GM23338 (cell line): ENCODE measurements at regions not wholly inside any gene's neighbourhood (a gene's known extent, or its start where the extent isn't known, plus 50 kb on each side); places are given as distances from the start of the nearest gene placed in this dataset.

Experiments
- ATAC-seq: fragments of 200-7000 bp; cut with Tn5 transposase; 3 replicates; pipeline ENCODE4 v1.9.1; 2020
- DNase-seq: peaks from one replicate; pipeline ENCODE4 v3.0.0-alpha.2; 2015; ENCODE audit warnings: low spot score
- H2AFZ ChIP-seq: fragments of 200-600 bp; sonication (generic); 2 replicates; pipeline ENCODE4 v1.8.0; 2016; ENCODE audit warnings: antibody characterized with exemption, mild to moderate bottlenecking, moderate library complexity
- H3F3A ChIP-seq: fragments of 200-600 bp; sonication (generic); replicated peaks from 2 replicates; pipeline ENCODE4 v1.8.0; 2017; ENCODE audit warnings: antibody characterized with exemption, mixed run types, low read depth
- H3K27ac ChIP-seq: fragments of 200-600 bp; sonication (generic); 2 replicates; pipeline ENCODE4 v1.6.1; 2016; ENCODE audit warnings: low read depth
- H3K27me3 ChIP-seq: fragments of 200-600 bp; sonication (generic); 2 replicates; pipeline ENCODE4 v1.8.0; 2016; ENCODE audit warnings: mild to moderate bottlenecking, mixed run types, moderate library complexity; ENCODE audit not compliant: insufficient read depth
- H3K36me3 ChIP-seq: fragments of 200-600 bp; sonication (generic); 2 replicates; pipeline ENCODE4 v1.8.0; 2016; ENCODE audit warnings: mild to moderate bottlenecking; ENCODE audit not compliant: insufficient read depth
- H3K4me1 ChIP-seq: fragments of 200-600 bp; sonication (generic); 2 replicates; pipeline ENCODE4 v1.8.0; 2016; ENCODE audit warnings: mild to moderate bottlenecking, moderate library complexity; ENCODE audit not compliant: insufficient read depth
- H3K4me2 ChIP-seq: fragments of 200-600 bp; sonication (generic); 2 replicates; pipeline ENCODE4 v1.7.1; 2017; ENCODE audit warnings: mixed run types
- H3K4me3 ChIP-seq: fragments of 200-600 bp; sonication (generic); 2 replicates; pipeline ENCODE4 v1.6.1; 2016; ENCODE audit warnings: mixed run types
- H3K79me2 ChIP-seq: fragments of 200-600 bp; sonication (generic); replicated peaks from 2 replicates; pipeline ENCODE4 v1.8.0; 2017; ENCODE audit warnings: mild to moderate bottlenecking; ENCODE audit not compliant: insufficient read depth
- H3K9me2 ChIP-seq: fragments of 200-600 bp; sonication (generic); 2 replicates; pipeline ENCODE4 v1.8.0; 2017; ENCODE audit not compliant: insufficient read depth
- H4K20me1 ChIP-seq: fragments of 200-600 bp; sonication (generic); replicated peaks from 2 replicates; pipeline ENCODE4 v1.8.0; 2017; ENCODE audit warnings: mild to moderate bottlenecking; ENCODE audit not compliant: insufficient read depth
- H3K27ac Mint-ChIP-seq: 2 replicates; pipeline ENCODE4 v1.8.0; 2020; ENCODE audit warnings: inconsistent platforms, mild to moderate bottlenecking, moderate library complexity, mixed read lengths
- H3K27me3 Mint-ChIP-seq: 3 replicates; pipeline ENCODE4 v1.8.0; 2022; ENCODE audit warnings: low read depth, mild to moderate bottlenecking, moderate library complexity, mixed read lengths, inconsistent platforms; ENCODE audit not compliant: insufficient read depth, poor library complexity
- H3K36me3 Mint-ChIP-seq: 3 replicates; pipeline ENCODE4 v1.8.0; 2021; ENCODE audit warnings: low read depth, mild to moderate bottlenecking, inconsistent platforms, moderate library complexity, mixed read lengths
- H3K4me1 Mint-ChIP-seq: 3 replicates; pipeline ENCODE4 v1.8.0; 2020; ENCODE audit warnings: mild to moderate bottlenecking, inconsistent platforms, mixed read lengths
- H3K4me3 Mint-ChIP-seq: 3 replicates; pipeline ENCODE4 v1.8.0; 2021; ENCODE audit warnings: moderate library complexity, mild to moderate bottlenecking, inconsistent platforms, mixed read lengths
- H3K9me3 Mint-ChIP-seq: 3 replicates; pipeline ENCODE4 v1.8.0; 2020; ENCODE audit warnings: moderate library complexity, mild to moderate bottlenecking, inconsistent platforms, mixed read lengths
- CREB1 ChIP-seq: fragments of 250-450 bp; sonication (Bioruptor Pico); IDR thresholded peaks from 2 replicates; pipeline ENCODE4 v1.5.0; 2020; ENCODE audit warnings: low read depth, mild to moderate bottlenecking, moderate library complexity
- EZH2 ChIP-seq: fragments of 200-600 bp; sonication (generic); IDR thresholded peaks from one replicate; pipeline ENCODE4 v1.8.0; 2017; ENCODE audit warnings: antibody characterized with exemption, mild to moderate bottlenecking, low read depth; ENCODE audit not compliant: unreplicated experiment
- JUNB ChIP-seq: IDR thresholded peaks from one replicate; pipeline ENCODE4 v1.6.1; 2016; ENCODE audit warnings: antibody characterized with exemption; ENCODE audit not compliant: unreplicated experiment
- NANOG ChIP-seq: IDR thresholded peaks from 2 replicates; pipeline ENCODE4 v1.6.1; 2016; ENCODE audit warnings: antibody characterized with exemption, borderline replicate concordance
- POLR2AphosphoS5 ChIP-seq: IDR thresholded peaks from 2 replicates; pipeline ENCODE4 v1.6.1; 2016; ENCODE audit warnings: antibody characterized with exemption, low read depth
- STAT1 ChIP-seq: IDR thresholded peaks from one replicate; pipeline ENCODE4 v1.6.1; 2016; ENCODE audit warnings: antibody characterized with exemption; ENCODE audit not compliant: unreplicated experiment
- TF ChIP-seq, protein P1 (sequence below), 2 experiments: fragments of 200-600 bp in 1 of 2; sonication (generic) in 1 of 2; conservative IDR thresholded peaks; 2 replicates each; pipeline versions ENCODE4 v1.5.1 to v1.6.1; 2016 to 2017; ENCODE audit warnings: antibody characterized with exemption in 2 of 2, low read depth in 2 of 2, mild to moderate bottlenecking in 2 of 2, moderate library complexity in 1 of 2
- TF ChIP-seq, protein P2 (sequence below): IDR thresholded peaks from 2 replicates; pipeline ENCODE4 v1.6.1; 2016; ENCODE audit warnings: antibody characterized with exemption
- TF ChIP-seq, protein P3 (sequence below): fragments of 250-450 bp; sonication (Bioruptor Pico); IDR thresholded peaks from 2 replicates; pipeline ENCODE4 v1.5.0; 2020; ENCODE audit warnings: mild to moderate bottlenecking, moderate library complexity

DNA sequence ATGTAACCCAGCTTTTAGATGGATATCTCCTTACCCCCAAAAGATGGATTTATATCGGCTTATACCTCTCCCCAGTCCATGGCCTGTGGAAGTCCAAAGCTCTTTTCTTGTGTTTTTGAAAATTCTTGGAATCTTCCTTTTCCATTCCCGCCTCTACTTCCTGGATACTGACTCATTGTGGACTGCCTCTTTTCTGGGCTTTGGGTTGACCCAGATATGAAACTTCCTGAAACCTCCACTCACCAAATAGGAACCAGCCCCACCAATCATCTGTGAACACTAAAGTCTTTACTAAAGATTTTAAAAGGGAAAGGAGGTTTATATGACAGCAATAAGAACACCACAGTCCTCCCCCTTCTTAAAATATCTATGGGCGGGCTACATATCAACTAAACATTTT is 163.4 kb upstream of the SYN3 start:
- no peak overlapping the region for H3K4me3 Mint-ChIP-seq
- Histone ChIP-seq H3F3A (no peaks in the 10 kb centered on the region), H3K4me3 (no peak overlapping the region), H3K4me2 (no peak overlapping the region), H3K79me2 (no peaks in the 10 kb centered on the region), H3K27me3 (peaks cover 6% of the 10 kb centered on the region; the same call in 1 of the 2 replicates), H2AFZ (no peak overlapping the region), H3K36me3 (no peaks in the 10 kb centered on the region), H3K4me1 (peaks cover 12% of the 10 kb centered on the region; the same call in 1 of the 2 replicates), H3K9me2 (peaks cover 6% of the 10 kb centered on the region; the same call in 1 of the 2 replicates), H4K20me1 (no peaks in the 10 kb centered on the region; the same call in 1 of the 2 replicates), H3K27ac (no peak overlapping the region)
- H3K27ac Mint-ChIP-seq = no peak overlapping the region
- peaks cover 5% of the 10 kb centered on the region; the same call in 2 of the 3 replicates for H3K9me3 Mint-ChIP-seq
- no peak for DNase-seq
- peaks cover 3% of the 10 kb centered on the region; the same call in 1 of the 3 replicates for H3K36me3 Mint-ChIP-seq
- ATAC-seq = no peak
- H3K27me3 Mint-ChIP-seq = peaks cover 7% of the 10 kb centered on the region
- TF ChIP-seq JUNB (no peak), EZH2 (no peak)
- peaks cover 7% of the 10 kb centered on the region; the same call in 2 of the 3 replicates for H3K4me1 Mint-ChIP-seq

DNA sequence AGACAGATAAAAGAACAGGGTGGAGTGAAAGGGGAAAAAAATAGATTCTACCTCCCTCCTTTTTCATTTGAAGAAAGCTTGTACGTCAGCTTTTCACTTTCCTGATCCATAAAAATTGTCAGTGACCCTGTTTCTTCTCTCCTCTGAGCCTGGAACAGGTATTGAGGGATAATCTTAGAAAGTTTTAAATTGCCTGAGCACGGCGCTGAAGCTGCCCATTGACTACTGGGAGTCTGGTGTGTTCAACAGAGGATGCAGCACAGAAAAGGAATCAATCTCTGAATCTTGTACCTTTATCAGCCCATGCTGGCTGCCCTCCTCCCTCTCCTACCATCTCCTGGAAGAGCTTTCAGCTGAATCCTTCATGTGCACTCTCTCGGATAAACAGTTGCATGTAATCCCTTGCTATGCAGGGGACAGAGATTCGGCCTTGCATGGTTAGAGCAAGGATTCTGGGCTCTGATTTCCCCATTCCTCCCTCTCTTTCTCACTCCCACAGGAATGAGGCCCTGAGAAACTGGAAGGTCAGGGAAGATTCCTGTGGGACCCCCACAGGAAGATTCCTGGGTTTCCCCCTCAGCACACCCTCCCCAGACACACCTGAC is 162.4 kb upstream of the SYN3 start:
- Mint-ChIP-seq H3K27ac (no peak overlapping the region), H3K36me3 (no peaks in the 10 kb centered on the region), H3K9me3 (no peaks in the 10 kb centered on the region), H3K4me1 (peaks cover 7% of the 10 kb centered on the region; the same call in 2 of the 3 replicates), H3K4me3 (no peak overlapping the region), H3K27me3 (peaks cover 7% of the 10 kb centered on the region)
- Histone ChIP-seq H3K79me2 (no peaks in the 10 kb centered on the region), H3K27ac (no peak overlapping the region), H3K36me3 (no peaks in the 10 kb centered on the region), H4K20me1 (no peaks in the 10 kb centered on the region; the same call in 1 of the 2 replicates), H3K4me1 (peaks cover 12% of the 10 kb centered on the region; the same call in 1 of the 2 replicates), H3K27me3 (peaks cover 6% of the 10 kb centered on the region; the same call in 1 of the 2 replicates), H3K9me2 (peaks cover 2% of the 10 kb centered on the region; the same call in 1 of the 2 replicates), H3F3A (no peaks in the 10 kb centered on the region), H3K4me3 (no peak overlapping the region), H3K4me2 (no peak overlapping the region), H2AFZ (no peak overlapping the region)
- no peak for DNase-seq
- ATAC-seq = no peak
- TF ChIP-seq NANOG = no peak
- TF ChIP-seq CREB1 (CRISPR knock-in tag) = no peak
- TF ChIP-seq POLR2AphosphoS5 = no peak
- TF ChIP-seq, protein P1, sequence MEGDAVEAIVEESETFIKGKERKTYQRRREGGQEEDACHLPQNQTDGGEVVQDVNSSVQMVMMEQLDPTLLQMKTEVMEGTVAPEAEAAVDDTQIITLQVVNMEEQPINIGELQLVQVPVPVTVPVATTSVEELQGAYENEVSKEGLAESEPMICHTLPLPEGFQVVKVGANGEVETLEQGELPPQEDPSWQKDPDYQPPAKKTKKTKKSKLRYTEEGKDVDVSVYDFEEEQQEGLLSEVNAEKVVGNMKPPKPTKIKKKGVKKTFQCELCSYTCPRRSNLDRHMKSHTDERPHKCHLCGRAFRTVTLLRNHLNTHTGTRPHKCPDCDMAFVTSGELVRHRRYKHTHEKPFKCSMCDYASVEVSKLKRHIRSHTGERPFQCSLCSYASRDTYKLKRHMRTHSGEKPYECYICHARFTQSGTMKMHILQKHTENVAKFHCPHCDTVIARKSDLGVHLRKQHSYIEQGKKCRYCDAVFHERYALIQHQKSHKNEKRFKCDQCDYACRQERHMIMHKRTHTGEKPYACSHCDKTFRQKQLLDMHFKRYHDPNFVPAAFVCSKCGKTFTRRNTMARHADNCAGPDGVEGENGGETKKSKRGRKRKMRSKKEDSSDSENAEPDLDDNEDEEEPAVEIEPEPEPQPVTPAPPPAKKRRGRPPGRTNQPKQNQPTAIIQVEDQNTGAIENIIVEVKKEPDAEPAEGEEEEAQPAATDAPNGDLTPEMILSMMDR (conservative IDR thresholded peaks at IDR 0.05; ENCODE audit: low read depth in 2 of 2) = no peak
- TF ChIP-seq, protein P2, sequence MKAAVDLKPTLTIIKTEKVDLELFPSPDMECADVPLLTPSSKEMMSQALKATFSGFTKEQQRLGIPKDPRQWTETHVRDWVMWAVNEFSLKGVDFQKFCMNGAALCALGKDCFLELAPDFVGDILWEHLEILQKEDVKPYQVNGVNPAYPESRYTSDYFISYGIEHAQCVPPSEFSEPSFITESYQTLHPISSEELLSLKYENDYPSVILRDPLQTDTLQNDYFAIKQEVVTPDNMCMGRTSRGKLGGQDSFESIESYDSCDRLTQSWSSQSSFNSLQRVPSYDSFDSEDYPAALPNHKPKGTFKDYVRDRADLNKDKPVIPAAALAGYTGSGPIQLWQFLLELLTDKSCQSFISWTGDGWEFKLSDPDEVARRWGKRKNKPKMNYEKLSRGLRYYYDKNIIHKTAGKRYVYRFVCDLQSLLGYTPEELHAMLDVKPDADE = no peak
- TF ChIP-seq, protein P3, sequence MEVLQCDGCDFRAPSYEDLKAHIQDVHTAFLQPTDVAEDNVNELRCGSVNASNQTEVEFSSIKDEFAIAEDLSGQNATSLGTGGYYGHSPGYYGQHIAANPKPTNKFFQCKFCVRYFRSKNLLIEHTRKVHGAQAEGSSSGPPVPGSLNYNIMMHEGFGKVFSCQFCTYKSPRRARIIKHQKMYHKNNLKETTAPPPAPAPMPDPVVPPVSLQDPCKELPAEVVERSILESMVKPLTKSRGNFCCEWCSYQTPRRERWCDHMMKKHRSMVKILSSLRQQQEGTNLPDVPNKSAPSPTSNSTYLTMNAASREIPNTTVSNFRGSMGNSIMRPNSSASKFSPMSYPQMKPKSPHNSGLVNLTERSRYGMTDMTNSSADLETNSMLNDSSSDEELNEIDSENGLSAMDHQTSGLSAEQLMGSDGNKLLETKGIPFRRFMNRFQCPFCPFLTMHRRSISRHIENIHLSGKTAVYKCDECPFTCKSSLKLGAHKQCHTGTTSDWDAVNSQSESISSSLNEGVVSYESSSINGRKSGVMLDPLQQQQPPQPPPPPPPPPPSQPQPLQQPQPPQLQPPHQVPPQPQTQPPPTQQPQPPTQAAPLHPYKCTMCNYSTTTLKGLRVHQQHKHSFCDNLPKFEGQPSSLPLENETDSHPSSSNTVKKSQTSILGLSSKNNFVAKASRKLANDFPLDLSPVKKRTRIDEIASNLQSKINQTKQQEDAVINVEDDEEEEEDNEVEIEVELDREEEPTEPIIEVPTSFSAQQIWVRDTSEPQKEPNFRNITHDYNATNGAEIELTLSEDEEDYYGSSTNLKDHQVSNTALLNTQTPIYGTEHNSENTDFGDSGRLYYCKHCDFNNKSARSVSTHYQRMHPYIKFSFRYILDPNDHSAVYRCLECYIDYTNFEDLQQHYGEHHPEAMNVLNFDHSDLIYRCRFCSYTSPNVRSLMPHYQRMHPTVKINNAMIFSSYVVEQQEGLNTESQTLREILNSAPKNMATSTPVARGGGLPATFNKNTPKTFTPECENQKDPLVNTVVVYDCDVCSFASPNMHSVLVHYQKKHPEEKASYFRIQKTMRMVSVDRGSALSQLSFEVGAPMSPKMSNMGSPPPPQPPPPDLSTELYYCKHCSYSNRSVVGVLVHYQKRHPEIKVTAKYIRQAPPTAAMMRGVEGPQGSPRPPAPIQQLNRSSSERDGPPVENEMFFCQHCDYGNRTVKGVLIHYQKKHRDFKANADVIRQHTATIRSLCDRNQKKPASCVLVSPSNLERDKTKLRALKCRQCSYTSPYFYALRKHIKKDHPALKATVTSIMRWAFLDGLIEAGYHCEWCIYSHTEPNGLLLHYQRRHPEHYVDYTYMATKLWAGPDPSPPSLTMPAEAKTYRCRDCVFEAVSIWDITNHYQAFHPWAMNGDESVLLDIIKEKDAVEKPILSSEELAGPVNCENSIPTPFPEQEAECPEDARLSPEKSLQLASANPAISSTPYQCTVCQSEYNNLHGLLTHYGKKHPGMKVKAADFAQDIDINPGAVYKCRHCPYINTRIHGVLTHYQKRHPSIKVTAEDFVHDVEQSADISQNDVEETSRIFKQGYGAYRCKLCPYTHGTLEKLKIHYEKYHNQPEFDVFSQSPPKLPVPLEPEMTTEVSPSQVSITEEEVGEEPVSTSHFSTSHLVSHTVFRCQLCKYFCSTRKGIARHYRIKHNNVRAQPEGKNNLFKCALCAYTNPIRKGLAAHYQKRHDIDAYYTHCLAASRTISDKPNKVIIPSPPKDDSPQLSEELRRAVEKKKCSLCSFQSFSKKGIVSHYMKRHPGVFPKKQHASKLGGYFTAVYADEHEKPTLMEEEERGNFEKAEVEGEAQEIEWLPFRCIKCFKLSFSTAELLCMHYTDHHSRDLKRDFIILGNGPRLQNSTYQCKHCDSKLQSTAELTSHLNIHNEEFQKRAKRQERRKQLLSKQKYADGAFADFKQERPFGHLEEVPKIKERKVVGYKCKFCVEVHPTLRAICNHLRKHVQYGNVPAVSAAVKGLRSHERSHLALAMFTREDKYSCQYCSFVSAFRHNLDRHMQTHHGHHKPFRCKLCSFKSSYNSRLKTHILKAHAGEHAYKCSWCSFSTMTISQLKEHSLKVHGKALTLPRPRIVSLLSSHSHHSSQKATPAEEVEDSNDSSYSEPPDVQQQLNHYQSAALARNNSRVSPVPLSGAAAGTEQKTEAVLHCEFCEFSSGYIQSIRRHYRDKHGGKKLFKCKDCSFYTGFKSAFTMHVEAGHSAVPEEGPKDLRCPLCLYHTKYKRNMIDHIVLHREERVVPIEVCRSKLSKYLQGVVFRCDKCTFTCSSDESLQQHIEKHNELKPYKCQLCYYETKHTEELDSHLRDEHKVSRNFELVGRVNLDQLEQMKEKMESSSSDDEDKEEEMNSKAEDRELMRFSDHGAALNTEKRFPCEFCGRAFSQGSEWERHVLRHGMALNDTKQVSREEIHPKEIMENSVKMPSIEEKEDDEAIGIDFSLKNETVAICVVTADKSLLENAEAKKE (CRISPR knock-in tag) = no peak
- TF ChIP-seq STAT1 = no peak
